ENCODE measurements at regions not wholly inside any gene's neighbourhood (a gene's known extent, or its start where the extent isn't known, plus 50 kb on each side); places are given as distances from the start of the nearest gene placed in this dataset.

GRCh38 chr6:37106554-37106953, 63.4 kb upstream of the PIM1 start:
- RAD21 ChIA-PET (ENCODE audit: low non-redundant PET in 1 of 2, low total read pairs in 2 of 2, uncharacterized antibody in 2 of 2, unreplicated experiment in 2 of 2): no interaction called here
- peaks cover 29 to 34% of the 10 kb centered on the region in 2 experiments for H3K4me1 ChIP-seq (ENCODE audit: control insufficient read depth in 1 of 2, insufficient read depth in 2 of 2, low read length in 2 of 2)
- no TSS peak for BruUV-seq (replicated peaks)
- intact Hi-C loops (cut with micrococcal nuclease): no loop called here
- H3K36me3 ChIP-seq (ENCODE audit: control insufficient read depth in 1 of 2, insufficient read depth in 2 of 2, low read length in 2 of 2): no peaks in the 10 kb centered on the region
- POLR2A ChIA-PET: no interaction called here
- H3K9me3 ChIP-seq (ENCODE audit: control insufficient read depth in 1 of 2, insufficient read depth in 1 of 2, low read depth in 1 of 2, low read length in 2 of 2): no peaks in the 10 kb centered on the region
- no peak overlapping the region for H3K4me3 ChIP-seq (replicated peaks in 1 of 2; ENCODE audit: low read depth in 1 of 2, low read length in 2 of 2)
- TF ChIP-seq REST (IDR thresholded peaks at IDR 0.05; ENCODE audit: low read depth): no peak
- H3K79me2 ChIP-seq (ENCODE audit: insufficient read depth, low read length): no peaks in the 10 kb centered on the region
- no peak overlapping the region for H3K9ac ChIP-seq (ENCODE audit: low read length)
- no peaks in the 10 kb centered on the region for H3K27me3 ChIP-seq (ENCODE audit: insufficient read depth, low read length)
- H3K9me2 ChIP-seq (ENCODE audit: insufficient read depth): no peaks in the 10 kb centered on the region
- CTCF ChIA-PET: no interaction called here
- no peak overlapping the region for H2AFZ ChIP-seq (ENCODE audit: low read depth, low read length, poor library complexity, severe bottlenecking)
- H3K4me2 ChIP-seq (ENCODE audit: low read length): no peak overlapping the region
- no peak overlapping the region for H3K27ac ChIP-seq (ENCODE audit: low read depth, low read length)
- no peaks in the 10 kb centered on the region for H4K20me1 ChIP-seq (ENCODE audit: insufficient read depth)
- no peak for DNase-seq (ENCODE audit: low read depth, low spot score)
- no peak for ATAC-seq

- peaks cover 27 to 32% of the 10 kb centered on the region in 2 experiments for H3K4me1 ChIP-seq (ENCODE audit: control insufficient read depth in 1 of 2, insufficient read depth in 2 of 2, low read length in 2 of 2)
- H3K4me3 ChIP-seq (replicated peaks in 1 of 2; ENCODE audit: low read depth in 1 of 2, low read length in 2 of 2): no peak overlapping the region
- H3K79me2 ChIP-seq (ENCODE audit: insufficient read depth, low read length): no peaks in the 10 kb centered on the region
- no peak overlapping the region for H3K27ac ChIP-seq (ENCODE audit: low read depth, low read length)
- no TSS peak for BruUV-seq (replicated peaks)
- ChIA-PET RAD21 (ENCODE audit: low non-redundant PET in 1 of 2, low total read pairs in 2 of 2, uncharacterized antibody in 2 of 2, unreplicated experiment in 2 of 2) (interaction anchor here in 1 of 2 experiments (0.5 kb wide), 1 partner anchor 79 kb away, joined by 5 read pairs; no protein-coding TSS in a partner anchor), CTCF (no interaction called here), POLR2A (no interaction called here)
- H3K9ac ChIP-seq (ENCODE audit: low read length): no peak overlapping the region
- no peak overlapping the region for H2AFZ ChIP-seq (ENCODE audit: low read depth, low read length, poor library complexity, severe bottlenecking)
- no peaks in the 10 kb centered on the region for H3K9me3 ChIP-seq (ENCODE audit: control insufficient read depth in 1 of 2, insufficient read depth in 1 of 2, low read depth in 1 of 2, low read length in 2 of 2)
- DNase-seq (ENCODE audit: low read depth, low spot score) (no peak), ATAC-seq (no peak)
- TF ChIP-seq RAD21 (IDR thresholded peaks at IDR 0.05; ENCODE audit: low read depth): no peak
- no peak for TF ChIP-seq SP1 (IDR thresholded peaks at IDR 0.05; ENCODE audit: low read depth)
- TF ChIP-seq ZNF274 (IDR thresholded peaks at IDR 0.05; ENCODE audit: low read depth, low read length): no peak
- TF ChIP-seq SIN3A (IDR thresholded peaks at IDR 0.05; ENCODE audit: low read depth): no peak
- no peak for TF ChIP-seq JUND (IDR thresholded peaks at IDR 0.05)
- TF ChIP-seq YY1 (IDR thresholded peaks at IDR 0.05; ENCODE audit: extremely low read depth, insufficient replicate concordance, low read depth, low read length): no peak
- no peaks in the 10 kb centered on the region for H3K27me3 ChIP-seq (ENCODE audit: insufficient read depth, low read length)
- no peaks in the 10 kb centered on the region for H4K20me1 ChIP-seq (ENCODE audit: insufficient read depth)
- no peak overlapping the region for H3K4me2 ChIP-seq (ENCODE audit: low read length)
- no peaks in the 10 kb centered on the region for H3K9me2 ChIP-seq (ENCODE audit: insufficient read depth)
- intact Hi-C loops (cut with micrococcal nuclease): no loop called here
- H3K36me3 ChIP-seq (ENCODE audit: control insufficient read depth in 1 of 2, insufficient read depth in 2 of 2, low read length in 2 of 2): no peaks in the 10 kb centered on the region
Measured at GRCh38 chr6:37106982-37107491, 62.9 kb upstream of the PIM1 start.
